ENCODE measurements at regions not wholly inside any gene's neighbourhood (a gene's known extent, or its start where the extent isn't known, plus 50 kb on each side); places are given as distances from the start of the nearest gene placed in this dataset.

- H3K9me3 Mint-ChIP-seq: peaks cover 6 to 16% of the 10 kb centered on the region in 2 donors
- H3K27me3 Mint-ChIP-seq: no peaks in the 10 kb centered on the region
- no peaks in the 10 kb centered on the region for H3K36me3 Mint-ChIP-seq (ENCODE audit: insufficient read depth)
- DNase-seq: no peak
- no peaks in the 10 kb centered on the region for H3K4me1 Mint-ChIP-seq (ENCODE audit: low read depth in 2 of 2)
- H3K27ac Mint-ChIP-seq: no peak overlapping the region
- no peak overlapping the region for H3K4me3 Mint-ChIP-seq
- ATAC-seq (replicated peaks): no peak
These were observed 512.2 kb upstream of the TCF4 start for GRCh38 chr18:56100090-56100722.

GRCh38 chr18:56097621-56098020, 509.6 kb upstream of the TCF4 start:
- Mint-ChIP-seq H3K27me3 (no peaks in the 10 kb centered on the region), H3K36me3 (ENCODE audit: insufficient read depth) (no peaks in the 10 kb centered on the region), H3K4me1 (ENCODE audit: low read depth in 2 of 2) (no peaks in the 10 kb centered on the region), H3K4me3 (no peak overlapping the region), H3K9me3 (peaks cover 10 to 15% of the 10 kb centered on the region in 2 donors), H3K27ac (no peak overlapping the region)
- DNase-seq: no peak
- no peak for ATAC-seq (replicated peaks)

- H3K27me3 Mint-ChIP-seq: no peaks in the 10 kb centered on the region
- no peak for ATAC-seq (replicated peaks)
- no peaks in the 10 kb centered on the region for H3K36me3 Mint-ChIP-seq (ENCODE audit: insufficient read depth)
- H3K4me3 Mint-ChIP-seq: no peak overlapping the region
- no peak for DNase-seq
- H3K9me3 Mint-ChIP-seq: peaks cover 10 to 19% of the 10 kb centered on the region in 2 donors
- no peak overlapping the region for H3K27ac Mint-ChIP-seq
- H3K4me1 Mint-ChIP-seq (ENCODE audit: low read depth in 2 of 2): no peaks in the 10 kb centered on the region
These were observed 508.9 kb upstream of the TCF4 start for GRCh38 chr18:56096861-56097260.

GRCh38 chr18:56089612-56090258, 501.7 kb upstream of the TCF4 start:
- no peak for DNase-seq
- no peaks in the 10 kb centered on the region for H3K4me1 Mint-ChIP-seq (ENCODE audit: low read depth in 2 of 2)
- H3K36me3 Mint-ChIP-seq (ENCODE audit: insufficient read depth): no peaks in the 10 kb centered on the region
- ATAC-seq (replicated peaks): no peak
- H3K9me3 Mint-ChIP-seq: peaks cover 7 to 20% of the 10 kb centered on the region in 2 donors
- no peak overlapping the region for H3K27ac Mint-ChIP-seq
- H3K4me3 Mint-ChIP-seq: no peak overlapping the region
- no peaks in the 10 kb centered on the region for H3K27me3 Mint-ChIP-seq

GRCh38 chr18:56086786-56087185, 498.8 kb upstream of the TCF4 start:
- no peaks in the 10 kb centered on the region for H3K27me3 Mint-ChIP-seq
- ATAC-seq (replicated peaks): no peak
- peaks cover 12 to 19% of the 10 kb centered on the region in 2 donors for H3K9me3 Mint-ChIP-seq
- H3K27ac Mint-ChIP-seq: no peak overlapping the region
- H3K4me1 Mint-ChIP-seq (ENCODE audit: low read depth in 2 of 2): no peaks in the 10 kb centered on the region
- DNase-seq: no peak
- no peaks in the 10 kb centered on the region for H3K36me3 Mint-ChIP-seq (ENCODE audit: insufficient read depth)
- no peak overlapping the region for H3K4me3 Mint-ChIP-seq

- Mint-ChIP-seq H3K4me3 (no peak overlapping the region), H3K36me3 (ENCODE audit: insufficient read depth) (no peaks in the 10 kb centered on the region), H3K27ac (no peak overlapping the region), H3K27me3 (no peaks in the 10 kb centered on the region), H3K9me3 (peaks cover 12 to 20% of the 10 kb centered on the region in 2 donors), H3K4me1 (ENCODE audit: low read depth in 2 of 2) (no peaks in the 10 kb centered on the region)
- DNase-seq: no peak
- no peak for ATAC-seq (replicated peaks)
These were observed 498.2 kb upstream of the TCF4 start for GRCh38 chr18:56086176-56086575.

- Mint-ChIP-seq H3K4me1 (ENCODE audit: low read depth in 2 of 2) (no peaks in the 10 kb centered on the region), H3K27me3 (no peaks in the 10 kb centered on the region), H3K36me3 (ENCODE audit: insufficient read depth) (no peaks in the 10 kb centered on the region), H3K4me3 (no peak overlapping the region), H3K27ac (no peak overlapping the region), H3K9me3 (peaks cover 13 to 27% of the 10 kb centered on the region in 2 donors)
- ATAC-seq (replicated peaks) (no peak), DNase-seq (no peak)
These were observed 497.6 kb upstream of the TCF4 start for GRCh38 chr18:56085551-56085950.

GRCh38 chr18:56083523-56084287, 495.7 kb upstream of the TCF4 start:
- ATAC-seq (replicated peaks): no peak
- H3K27ac Mint-ChIP-seq: no peak overlapping the region

GRCh38 chr18:56083097-56083521, 495.1 kb upstream of the TCF4 start:
- no peak for ATAC-seq (replicated peaks)
- H3K27ac Mint-ChIP-seq: no peak overlapping the region

More at GRCh38 chr18:56083523-56084287, 495.7 kb upstream of the TCF4 start:
- no peak for DNase-seq
- Mint-ChIP-seq H3K4me3 (no peak overlapping the region), H3K36me3 (ENCODE audit: insufficient read depth) (no peaks in the 10 kb centered on the region), H3K4me1 (ENCODE audit: low read depth in 2 of 2) (no peaks in the 10 kb centered on the region), H3K9me3 (peaks cover 16 to 34% of the 10 kb centered on the region in 2 donors), H3K27me3 (no peaks in the 10 kb centered on the region)

GRCh38 chr18:56076723-56077122, 488.7 kb upstream of the TCF4 start:
- H3K4me3 Mint-ChIP-seq: no peak overlapping the region
- H3K27me3 Mint-ChIP-seq: no peaks in the 10 kb centered on the region
- H3K36me3 Mint-ChIP-seq (ENCODE audit: insufficient read depth): no peaks in the 10 kb centered on the region
- H3K4me1 Mint-ChIP-seq (ENCODE audit: low read depth in 2 of 2): no peaks in the 10 kb centered on the region
- ATAC-seq (replicated peaks) (no peak), DNase-seq (no peak)
- H3K27ac Mint-ChIP-seq: no peak overlapping the region
- peaks cover 11 to 22% of the 10 kb centered on the region in 2 donors for H3K9me3 Mint-ChIP-seq

More at GRCh38 chr18:56083097-56083521, 495.1 kb upstream of the TCF4 start:
- no peaks in the 10 kb centered on the region for H3K4me1 Mint-ChIP-seq (ENCODE audit: low read depth in 2 of 2)
- no peak for DNase-seq
- no peaks in the 10 kb centered on the region for H3K27me3 Mint-ChIP-seq
- H3K4me3 Mint-ChIP-seq: no peak overlapping the region
- H3K9me3 Mint-ChIP-seq: peaks cover 16 to 34% of the 10 kb centered on the region in 2 donors
- no peaks in the 10 kb centered on the region for H3K36me3 Mint-ChIP-seq (ENCODE audit: insufficient read depth)

- no peaks in the 10 kb centered on the region for H3K36me3 Mint-ChIP-seq (ENCODE audit: insufficient read depth)
- no peak for ATAC-seq (replicated peaks)
- peaks cover 0 to 2% of the 10 kb centered on the region in 2 donors for H3K9me3 Mint-ChIP-seq
- H3K27me3 Mint-ChIP-seq: no peaks in the 10 kb centered on the region
- DNase-seq: no peak
- H3K4me3 Mint-ChIP-seq: no peak overlapping the region
- H3K27ac Mint-ChIP-seq: no peak overlapping the region
- H3K4me1 Mint-ChIP-seq (ENCODE audit: low read depth in 2 of 2): no peaks in the 10 kb centered on the region
These were observed 480.7 kb upstream of the TCF4 start for GRCh38 chr18:56068701-56069100.

GRCh38 chr18:56067969-56068671, 480.1 kb upstream of the TCF4 start:
- Mint-ChIP-seq H3K27ac (no peak overlapping the region), H3K4me1 (ENCODE audit: low read depth in 2 of 2) (no peaks in the 10 kb centered on the region), H3K27me3 (no peaks in the 10 kb centered on the region), H3K36me3 (ENCODE audit: insufficient read depth) (no peaks in the 10 kb centered on the region), H3K9me3 (peaks cover 0 to 2% of the 10 kb centered on the region in 2 donors), H3K4me3 (no peak overlapping the region)
- ATAC-seq (replicated peaks): no peak
- DNase-seq: no peak

- DNase-seq (no peak), ATAC-seq (replicated peaks) (no peak)
- Mint-ChIP-seq H3K36me3 (ENCODE audit: insufficient read depth) (no peaks in the 10 kb centered on the region), H3K27me3 (no peaks in the 10 kb centered on the region), H3K27ac (no peak overlapping the region), H3K4me3 (no peak overlapping the region), H3K9me3 (peaks cover 0 to 2% of the 10 kb centered on the region in 2 donors), H3K4me1 (ENCODE audit: low read depth in 2 of 2) (no peaks in the 10 kb centered on the region)
These were observed 479.4 kb upstream of the TCF4 start for GRCh38 chr18:56067214-56067894.
